ENCODE measurements at regions not wholly inside any gene's neighbourhood (a gene's known extent, or its start where the extent isn't known, plus 50 kb on each side); places are given as distances from the start of the nearest gene placed in this dataset.

GRCh38 chr6:167717867-167718266 is 108.8 kb upstream of the AFDN start:
- 93 to 98% (median 95%) methylated on average over 2 of the region's 2 CpGs for WGBS, 4 donors
- TF ChIP-seq, protein P1, sequence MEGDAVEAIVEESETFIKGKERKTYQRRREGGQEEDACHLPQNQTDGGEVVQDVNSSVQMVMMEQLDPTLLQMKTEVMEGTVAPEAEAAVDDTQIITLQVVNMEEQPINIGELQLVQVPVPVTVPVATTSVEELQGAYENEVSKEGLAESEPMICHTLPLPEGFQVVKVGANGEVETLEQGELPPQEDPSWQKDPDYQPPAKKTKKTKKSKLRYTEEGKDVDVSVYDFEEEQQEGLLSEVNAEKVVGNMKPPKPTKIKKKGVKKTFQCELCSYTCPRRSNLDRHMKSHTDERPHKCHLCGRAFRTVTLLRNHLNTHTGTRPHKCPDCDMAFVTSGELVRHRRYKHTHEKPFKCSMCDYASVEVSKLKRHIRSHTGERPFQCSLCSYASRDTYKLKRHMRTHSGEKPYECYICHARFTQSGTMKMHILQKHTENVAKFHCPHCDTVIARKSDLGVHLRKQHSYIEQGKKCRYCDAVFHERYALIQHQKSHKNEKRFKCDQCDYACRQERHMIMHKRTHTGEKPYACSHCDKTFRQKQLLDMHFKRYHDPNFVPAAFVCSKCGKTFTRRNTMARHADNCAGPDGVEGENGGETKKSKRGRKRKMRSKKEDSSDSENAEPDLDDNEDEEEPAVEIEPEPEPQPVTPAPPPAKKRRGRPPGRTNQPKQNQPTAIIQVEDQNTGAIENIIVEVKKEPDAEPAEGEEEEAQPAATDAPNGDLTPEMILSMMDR (IDR thresholded peaks at IDR 0.05) = no peak
- no peak for TF ChIP-seq POLR2A (IDR thresholded peaks at IDR 0.05)
- H3K4me3 ChIP-seq = no peak overlapping the region
- intact Hi-C loops (cut with DNase I) = no loop called here
- no peaks in the 10 kb centered on the region for H3K9me3 ChIP-seq (replicated peaks in 1 of 3)
- no peaks in the 10 kb centered on the region for H3K4me1 ChIP-seq (replicated peaks in 1 of 2)
- H3K27ac ChIP-seq = no peak overlapping the region
- H3K36me3 ChIP-seq (replicated peaks in 1 of 2) = no peaks in the 10 kb centered on the region
- H3K27me3 ChIP-seq = no peaks in the 10 kb centered on the region
- no peak for DNase-seq

- no peak overlapping the region for H3K4me3 ChIP-seq
- no peaks in the 10 kb centered on the region for H3K9me3 ChIP-seq (replicated peaks in 1 of 3)
- 67 to 82% (median 73%) methylated on average over 18 to 23 of the region's 23 CpGs for WGBS, 4 donors
- TF ChIP-seq POLR2A (IDR thresholded peaks at IDR 0.05) = no peak
- TF ChIP-seq, protein P1 (IDR thresholded peaks at IDR 0.05) = no peak
- no peaks in the 10 kb centered on the region for H3K4me1 ChIP-seq (replicated peaks in 1 of 2)
- H3K36me3 ChIP-seq (replicated peaks in 1 of 2) = no peaks in the 10 kb centered on the region
- H3K27me3 ChIP-seq = no peaks in the 10 kb centered on the region
- DNase-seq = peak in 1 of 7 donors; percentile 21
- intact Hi-C loops (cut with DNase I) = no loop called here
- H3K27ac ChIP-seq = no peak overlapping the region
Observed at GRCh38 chr6:167719920-167720319, 106.8 kb upstream of the AFDN start.

DNA sequence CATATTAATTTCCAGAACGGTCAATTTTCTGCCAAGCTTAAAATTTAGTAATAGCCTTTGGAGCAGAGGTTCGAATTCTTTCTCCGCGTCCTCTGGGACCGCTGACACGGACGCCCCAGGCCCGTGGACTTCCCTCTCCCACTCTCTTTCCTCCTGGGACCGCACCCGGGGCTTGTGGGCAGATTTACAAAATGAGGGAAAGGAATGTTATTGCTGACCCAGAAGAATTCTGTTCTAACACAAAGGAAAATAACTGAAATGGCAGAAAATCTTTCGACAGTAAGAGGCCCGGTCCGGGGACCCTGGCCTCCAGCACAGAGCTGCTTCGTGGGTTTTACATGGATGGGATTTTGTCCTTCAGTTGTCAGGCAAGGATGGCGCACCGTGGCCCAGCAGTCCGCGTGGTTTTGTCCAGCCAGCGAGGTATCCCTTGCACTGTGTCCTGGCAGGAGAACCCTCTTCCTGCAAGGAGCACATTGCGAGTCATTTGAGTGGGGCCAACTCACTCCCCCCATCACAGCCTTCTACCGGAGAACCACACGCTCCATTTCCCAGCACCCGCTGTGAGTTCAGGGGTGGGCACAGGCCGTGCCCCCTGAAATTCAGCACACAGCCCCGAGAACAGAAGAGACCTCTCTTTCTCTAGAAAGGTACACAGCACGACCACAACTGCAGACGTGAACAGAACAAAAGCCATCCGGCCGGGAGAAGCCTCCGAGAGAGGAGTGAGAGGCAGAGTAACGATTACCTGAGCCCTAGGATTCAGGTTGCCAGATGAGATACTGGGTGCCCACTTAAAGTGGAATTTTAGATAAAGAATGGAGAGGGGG is 106.0 kb upstream of the AFDN start:
- no peaks in the 10 kb centered on the region for H3K4me1 ChIP-seq (replicated peaks in 1 of 2)
- WGBS, 4 donors = 66 to 76% (median 72%) methylated on average over 26 to 31 of the region's 31 CpGs
- H3K4me3 ChIP-seq = no peak overlapping the region
- peak in 1 of 7 donors; percentile 53 for DNase-seq
- peak overlapping the region in 1 of 5 donors; percentile 45 for H3K27ac ChIP-seq
- no peaks in the 10 kb centered on the region for H3K27me3 ChIP-seq
- TF ChIP-seq, protein P1 (IDR thresholded peaks at IDR 0.05) = no peak
- TF ChIP-seq POLR2A (IDR thresholded peaks at IDR 0.05) = no peak
- no peaks in the 10 kb centered on the region for H3K9me3 ChIP-seq (replicated peaks in 1 of 3)
- intact Hi-C loops (cut with DNase I) = no loop called here
- no peaks in the 10 kb centered on the region for H3K36me3 ChIP-seq (replicated peaks in 1 of 2)

GRCh38 chr6:167721291-167721690 is 105.4 kb upstream of the AFDN start:
- Histone ChIP-seq H3K27ac (no peak overlapping the region), H3K4me3 (no peak overlapping the region), H3K4me1 (replicated peaks in 1 of 2) (no peaks in the 10 kb centered on the region), H3K36me3 (replicated peaks in 1 of 2) (no peaks in the 10 kb centered on the region), H3K27me3 (no peaks in the 10 kb centered on the region), H3K9me3 (replicated peaks in 1 of 3) (no peaks in the 10 kb centered on the region)
- no peak for TF ChIP-seq POLR2A (IDR thresholded peaks at IDR 0.05)
- TF ChIP-seq, protein P1 (IDR thresholded peaks at IDR 0.05) = no peak
- 88 to 93% (median 90%) methylated on average over 10 of the region's 10 CpGs for WGBS, 4 donors
- intact Hi-C loops (cut with DNase I) = no loop called here
- peak in 1 of 7 donors; percentile 14 for DNase-seq

Data from adrenal gland (tissue), 9 donors.